Sigmoid colon (tissue), 6 donors: ENCODE measurements at regions not wholly inside any gene's neighbourhood (a gene's known extent, or its start where the extent isn't known, plus 50 kb on each side); places are given as distances from the start of the nearest gene placed in this dataset.

Experiments
- DNase-seq: peaks from one replicate; pipeline ENCODE4 v3.0.0-alpha.2; 2019
- H3K27ac ChIP-seq, 4 donors: fragments of 200-600 bp; sonication (generic); one replicate each; pipeline ENCODE4 v1.5.1; 2016 to 2019; ENCODE audit warnings: mild to moderate bottlenecking in 1 of 4
- H3K27me3 ChIP-seq, 3 donors: fragments of 200-600 bp; sonication (generic); one replicate each; pipeline ENCODE4 v1.5.1; 2019; ENCODE audit warnings: mild to moderate bottlenecking in 1 of 3
- H3K36me3 ChIP-seq, 4 donors: fragments of 200-600 bp; sonication (generic); one replicate each; pipeline ENCODE4 v1.5.1; 2016 to 2019
- H3K4me1 ChIP-seq, 4 donors: fragments of 200-600 bp; sonication (generic); one replicate each; pipeline ENCODE4 v1.5.1; 2017 to 2019
- H3K4me3 ChIP-seq, 4 donors: fragments of 200-600 bp; sonication (generic); one replicate each; pipeline ENCODE4 v1.5.1; 2017 to 2019; ENCODE audit warnings: mild to moderate bottlenecking in 2 of 4, moderate library complexity in 1 of 4
- H3K9me3 ChIP-seq, 4 donors: fragments of 200-600 bp in 3 of 4; sonication (generic) in 3 of 4; one replicate each; pipeline versions ENCODE4 v1.5.1 to v1.6.1; 2013 to 2019
- CTCF ChIP-seq, 4 experiments: fragments of 450-650 bp in 3 of 4; fragments of 200-600 bp in 1 of 4; IDR thresholded peaks; one replicate each; pipeline ENCODE4 v1.5.1; 2016 to 2019; ENCODE audit warnings: antibody characterized with exemption in 4 of 4, mild to moderate bottlenecking in 3 of 4, moderate library complexity in 2 of 4
- EP300 ChIP-seq, 4 donors: sonication (generic); formaldehyde crosslinking; IDR thresholded peaks; one replicate each; pipeline ENCODE4 v1.6.1; 2017; ENCODE audit warnings: antibody characterized with exemption in 4 of 4
- POLR2A ChIP-seq, 2 donors: fragments of 450-650 bp; IDR thresholded peaks; one replicate each; pipeline ENCODE4 v1.6.1; 2016; ENCODE audit warnings: antibody characterized with exemption in 2 of 2, mild to moderate bottlenecking in 2 of 2, moderate library complexity in 2 of 2
- POLR2AphosphoS5 ChIP-seq, 4 donors: sonication (generic); formaldehyde crosslinking; IDR thresholded peaks; one replicate each; pipeline ENCODE4 v1.6.1; 2017; ENCODE audit warnings: antibody characterized with exemption in 4 of 4
- WGBS, 2 donors: extraction: QIAGEN DNeasy Blood & Tissue Kit; methylation state at CpG; one replicate each; pipeline ENCODE4 v1.1.7; 2013; 5-methylcytosine and 5-hydroxymethylcytosine counted together
- intact Hi-C: fragments of 100-400 bp; cut with DNase I; formaldehyde crosslinking; loops from one replicate; pipeline ENCODE4 v1.15.1; 2023
- donor health status: healthy with polysubstance abuse.
- donor health status: healthy.

DNA sequence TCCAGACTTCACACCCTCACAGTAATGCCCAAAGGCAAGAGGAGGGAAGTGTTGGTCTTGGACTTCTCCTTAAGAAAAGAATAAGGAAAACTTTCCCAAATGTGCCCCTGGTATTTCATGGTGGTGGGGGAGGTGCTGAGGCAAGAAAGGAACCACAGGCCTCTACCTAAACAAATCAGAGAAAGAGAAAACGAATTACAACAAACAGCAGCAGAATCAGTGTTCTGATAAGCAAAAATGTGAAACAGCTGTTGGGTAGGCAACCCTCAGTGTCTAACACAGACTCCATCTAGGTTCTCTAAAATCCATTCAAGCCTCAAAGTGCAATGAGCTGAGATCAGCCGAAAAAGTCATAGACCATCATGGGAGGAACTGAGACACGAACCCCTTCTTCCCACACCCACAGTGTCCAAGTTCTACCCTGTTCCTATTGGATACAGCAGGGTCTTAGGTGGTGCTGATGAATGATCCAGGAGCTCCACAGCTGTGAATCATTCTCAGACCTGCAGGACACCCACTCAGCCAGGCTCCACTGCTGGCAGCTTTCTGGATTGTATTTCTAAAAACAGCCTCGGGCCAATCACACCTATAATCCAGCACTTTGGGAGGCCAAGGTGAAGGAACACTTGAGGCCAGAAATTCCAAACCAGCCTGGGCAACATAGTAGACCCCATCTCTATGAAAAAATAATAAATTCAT is 149.1 kb downstream of the PLPP3 start:
- no peak for DNase-seq
- Histone ChIP-seq H3K27ac (no peak overlapping the region), H3K4me1 (no peaks in the 10 kb centered on the region), H3K9me3 (no peaks in the 10 kb centered on the region), H3K36me3 (no peaks in the 10 kb centered on the region), H3K27me3 (no peaks in the 10 kb centered on the region), H3K4me3 (no peak overlapping the region)
- WGBS, 2 donors = 88 to 96% methylated on average over 4 of the region's 4 CpGs
- intact Hi-C loops = no loop called here
- TF ChIP-seq EP300 (IDR thresholded peaks at IDR 0.05) = no peak
- no peak for TF ChIP-seq CTCF (IDR thresholded peaks at IDR 0.05)
- no peak for TF ChIP-seq POLR2AphosphoS5 (IDR thresholded peaks at IDR 0.05)
- no peak for TF ChIP-seq POLR2A (IDR thresholded peaks at IDR 0.05)

DNA sequence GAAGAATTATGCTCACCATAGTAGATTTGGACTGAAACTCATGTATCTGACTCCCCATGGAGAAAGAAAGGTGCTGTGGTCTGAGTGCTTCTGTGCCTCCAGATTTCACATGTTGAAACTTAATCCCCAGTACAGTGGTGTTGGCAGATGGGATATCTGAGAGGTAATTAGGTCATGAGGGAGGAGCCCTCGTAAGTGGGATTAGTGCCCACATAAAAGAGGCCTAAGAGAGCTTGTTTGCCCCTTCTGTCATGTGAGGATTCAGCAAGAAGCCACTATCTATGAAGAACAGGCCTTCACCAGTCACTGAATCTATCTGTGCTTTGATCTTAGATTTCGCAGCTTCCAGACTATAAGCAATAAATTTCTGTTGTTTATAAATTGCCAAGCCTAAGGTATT is 150.1 kb downstream of the PLPP3 start:
- Histone ChIP-seq H3K4me1 (no peaks in the 10 kb centered on the region), H3K36me3 (no peaks in the 10 kb centered on the region), H3K27me3 (no peaks in the 10 kb centered on the region), H3K4me3 (no peak overlapping the region), H3K27ac (no peak overlapping the region), H3K9me3 (no peaks in the 10 kb centered on the region)
- DNase-seq = no peak
- intact Hi-C loops = no loop called here
- 89 to 90% methylated on average over 2 of the region's 2 CpGs for WGBS, 2 donors
- no peak for TF ChIP-seq CTCF (IDR thresholded peaks at IDR 0.05)
- no peak for TF ChIP-seq EP300 (IDR thresholded peaks at IDR 0.05)
- TF ChIP-seq POLR2A (IDR thresholded peaks at IDR 0.05) = no peak
- no peak for TF ChIP-seq POLR2AphosphoS5 (IDR thresholded peaks at IDR 0.05)

DNA sequence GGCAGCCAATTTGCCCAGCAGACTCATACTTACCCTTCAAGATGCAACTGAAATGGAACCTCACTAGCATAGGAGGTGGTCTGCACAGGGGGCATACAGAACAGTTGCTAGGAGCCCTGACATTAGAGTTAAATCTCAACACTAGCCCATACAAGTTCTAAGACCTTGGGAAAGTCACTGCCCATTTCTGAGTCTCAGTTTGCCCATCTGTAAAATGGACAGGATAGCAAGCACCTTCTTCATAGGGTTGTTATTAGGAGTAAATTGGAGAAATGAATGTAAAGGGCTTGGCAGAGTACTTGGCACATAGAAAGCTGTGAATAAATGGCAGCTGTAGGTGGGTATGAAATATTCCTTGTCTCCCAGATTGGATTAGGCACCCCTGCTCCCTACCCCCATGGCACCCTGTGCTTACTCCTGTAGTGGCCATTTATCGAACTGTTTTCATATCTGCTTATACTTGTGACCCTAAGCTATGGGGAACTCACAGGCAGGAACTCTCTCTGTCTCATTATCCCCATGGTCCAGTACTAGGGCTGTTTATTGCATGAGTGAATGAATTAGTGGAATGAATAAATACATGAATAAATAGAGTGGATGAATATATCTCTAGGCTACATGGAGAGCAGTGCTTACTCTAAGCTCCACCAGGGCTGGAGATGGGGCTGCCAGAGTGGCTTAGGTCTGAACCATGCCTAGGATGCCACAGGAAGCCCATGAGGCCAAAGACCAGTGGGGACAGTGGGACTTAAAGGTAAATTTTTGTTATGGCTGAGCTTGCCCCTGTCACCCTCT is 152.6 kb downstream of the PLPP3 start:
- WGBS, 2 donors = 55 to 96% methylated on average over 1 of the region's 1 CpG
- Histone ChIP-seq H3K9me3 (no peaks in the 10 kb centered on the region), H3K4me3 (no peak overlapping the region), H3K36me3 (no peaks in the 10 kb centered on the region), H3K27me3 (no peaks in the 10 kb centered on the region), H3K27ac (no peak overlapping the region), H3K4me1 (no peaks in the 10 kb centered on the region)
- intact Hi-C loops = no loop called here
- DNase-seq = no peak
- TF ChIP-seq EP300 (IDR thresholded peaks at IDR 0.05) (no peak), POLR2AphosphoS5 (IDR thresholded peaks at IDR 0.05) (no peak), CTCF (IDR thresholded peaks at IDR 0.05) (no peak), POLR2A (IDR thresholded peaks at IDR 0.05) (no peak)

DNA sequence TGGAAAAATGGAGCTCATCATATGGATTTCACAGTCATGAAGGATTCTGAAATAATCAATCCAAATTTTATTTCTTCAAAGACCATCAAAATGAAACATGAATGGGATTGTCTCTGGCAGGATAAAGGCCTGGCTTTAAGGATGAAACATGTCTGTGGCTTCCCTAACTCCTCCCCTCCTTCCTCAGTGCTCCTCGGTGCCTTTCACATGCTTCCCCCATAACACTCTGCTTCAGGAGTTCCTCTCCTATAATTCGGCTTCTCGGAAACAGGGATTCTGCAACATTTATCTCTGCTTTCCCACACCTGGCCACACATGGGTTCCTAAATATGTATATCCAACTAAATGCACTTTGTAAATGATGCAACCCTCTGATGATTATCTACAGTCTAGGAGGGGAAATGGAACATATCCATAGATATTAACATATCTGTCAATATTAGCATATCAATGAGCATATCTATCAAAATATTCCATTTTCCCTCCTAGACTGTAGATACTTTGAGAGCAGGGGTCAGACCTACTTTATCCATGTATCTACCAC is 153.8 kb downstream of the PLPP3 start:
- no peak overlapping the region for H3K4me3 ChIP-seq
- intact Hi-C loops = no loop called here
- TF ChIP-seq EP300 (IDR thresholded peaks at IDR 0.05) (no peak), POLR2A (IDR thresholded peaks at IDR 0.05) (no peak), POLR2AphosphoS5 (IDR thresholded peaks at IDR 0.05) (no peak), CTCF (IDR thresholded peaks at IDR 0.05) (no peak)
- H3K9me3 ChIP-seq = no peaks in the 10 kb centered on the region
- no peaks in the 10 kb centered on the region for H3K36me3 ChIP-seq
- no peak overlapping the region for H3K27ac ChIP-seq
- DNase-seq = no peak
- no peaks in the 10 kb centered on the region for H3K4me1 ChIP-seq
- H3K27me3 ChIP-seq = no peaks in the 10 kb centered on the region
- WGBS, 2 donors = 86 to 92% methylated on average over 3 of the region's 3 CpGs
